GM23338 (cell line): ENCODE measurements at regions not wholly inside any gene's neighbourhood (a gene's known extent, or its start where the extent isn't known, plus 50 kb on each side); places are given as distances from the start of the nearest gene placed in this dataset.

Source experiments
- ATAC-seq: fragments of 200-7000 bp; cut with Tn5 transposase; 3 replicates; pipeline ENCODE4 v1.9.1; 2020
- DNase-seq: peaks from one replicate; pipeline ENCODE4 v3.0.0-alpha.2; 2015; ENCODE audit warnings: low spot score
- H2AFZ ChIP-seq: fragments of 200-600 bp; sonication (generic); 2 replicates; pipeline ENCODE4 v1.8.0; 2016; ENCODE audit warnings: antibody characterized with exemption, mild to moderate bottlenecking, moderate library complexity
- H3F3A ChIP-seq: fragments of 200-600 bp; sonication (generic); replicated peaks from 2 replicates; pipeline ENCODE4 v1.8.0; 2017; ENCODE audit warnings: antibody characterized with exemption, mixed run types, low read depth
- H3K27ac ChIP-seq: fragments of 200-600 bp; sonication (generic); 2 replicates; pipeline ENCODE4 v1.6.1; 2016; ENCODE audit warnings: low read depth
- H3K27me3 ChIP-seq: fragments of 200-600 bp; sonication (generic); 2 replicates; pipeline ENCODE4 v1.8.0; 2016; ENCODE audit warnings: mild to moderate bottlenecking, mixed run types, moderate library complexity; ENCODE audit not compliant: insufficient read depth
- H3K36me3 ChIP-seq: fragments of 200-600 bp; sonication (generic); 2 replicates; pipeline ENCODE4 v1.8.0; 2016; ENCODE audit warnings: mild to moderate bottlenecking; ENCODE audit not compliant: insufficient read depth
- H3K4me1 ChIP-seq: fragments of 200-600 bp; sonication (generic); 2 replicates; pipeline ENCODE4 v1.8.0; 2016; ENCODE audit warnings: mild to moderate bottlenecking, moderate library complexity; ENCODE audit not compliant: insufficient read depth
- H3K4me2 ChIP-seq: fragments of 200-600 bp; sonication (generic); 2 replicates; pipeline ENCODE4 v1.7.1; 2017; ENCODE audit warnings: mixed run types
- H3K4me3 ChIP-seq: fragments of 200-600 bp; sonication (generic); 2 replicates; pipeline ENCODE4 v1.6.1; 2016; ENCODE audit warnings: mixed run types
- H3K79me2 ChIP-seq: fragments of 200-600 bp; sonication (generic); replicated peaks from 2 replicates; pipeline ENCODE4 v1.8.0; 2017; ENCODE audit warnings: mild to moderate bottlenecking; ENCODE audit not compliant: insufficient read depth
- H3K9me2 ChIP-seq: fragments of 200-600 bp; sonication (generic); 2 replicates; pipeline ENCODE4 v1.8.0; 2017; ENCODE audit not compliant: insufficient read depth
- H4K20me1 ChIP-seq: fragments of 200-600 bp; sonication (generic); replicated peaks from 2 replicates; pipeline ENCODE4 v1.8.0; 2017; ENCODE audit warnings: mild to moderate bottlenecking; ENCODE audit not compliant: insufficient read depth
- H3K27ac Mint-ChIP-seq: 2 replicates; pipeline ENCODE4 v1.8.0; 2020; ENCODE audit warnings: inconsistent platforms, mild to moderate bottlenecking, moderate library complexity, mixed read lengths
- H3K27me3 Mint-ChIP-seq: 3 replicates; pipeline ENCODE4 v1.8.0; 2022; ENCODE audit warnings: low read depth, mild to moderate bottlenecking, moderate library complexity, mixed read lengths, inconsistent platforms; ENCODE audit not compliant: insufficient read depth, poor library complexity
- H3K36me3 Mint-ChIP-seq: 3 replicates; pipeline ENCODE4 v1.8.0; 2021; ENCODE audit warnings: low read depth, mild to moderate bottlenecking, inconsistent platforms, moderate library complexity, mixed read lengths
- H3K4me1 Mint-ChIP-seq: 3 replicates; pipeline ENCODE4 v1.8.0; 2020; ENCODE audit warnings: mild to moderate bottlenecking, inconsistent platforms, mixed read lengths
- H3K4me3 Mint-ChIP-seq: 3 replicates; pipeline ENCODE4 v1.8.0; 2021; ENCODE audit warnings: moderate library complexity, mild to moderate bottlenecking, inconsistent platforms, mixed read lengths
- H3K9me3 Mint-ChIP-seq: 3 replicates; pipeline ENCODE4 v1.8.0; 2020; ENCODE audit warnings: moderate library complexity, mild to moderate bottlenecking, inconsistent platforms, mixed read lengths
- EZH2 ChIP-seq: fragments of 200-600 bp; sonication (generic); IDR thresholded peaks from one replicate; pipeline ENCODE4 v1.8.0; 2017; ENCODE audit warnings: antibody characterized with exemption, mild to moderate bottlenecking, low read depth; ENCODE audit not compliant: unreplicated experiment
- EZH2phosphoT487 ChIP-seq: fragments of 200-600 bp; sonication (generic); IDR thresholded peaks from one replicate; pipeline ENCODE4 v1.8.1; 2018; ENCODE audit warnings: antibody characterized with exemption; ENCODE audit not compliant: unreplicated experiment
- JUNB ChIP-seq: IDR thresholded peaks from one replicate; pipeline ENCODE4 v1.6.1; 2016; ENCODE audit warnings: antibody characterized with exemption; ENCODE audit not compliant: unreplicated experiment
- NANOG ChIP-seq: IDR thresholded peaks from 2 replicates; pipeline ENCODE4 v1.6.1; 2016; ENCODE audit warnings: antibody characterized with exemption, borderline replicate concordance
- POLR2AphosphoS5 ChIP-seq: IDR thresholded peaks from 2 replicates; pipeline ENCODE4 v1.6.1; 2016; ENCODE audit warnings: antibody characterized with exemption, low read depth
- STAT1 ChIP-seq: IDR thresholded peaks from one replicate; pipeline ENCODE4 v1.6.1; 2016; ENCODE audit warnings: antibody characterized with exemption; ENCODE audit not compliant: unreplicated experiment
- ZNF114 ChIP-seq: fragments of 250-450 bp; sonication (Bioruptor Pico); IDR thresholded peaks from 2 replicates; pipeline ENCODE4 v1.5.0; 2020; ENCODE audit warnings: mild to moderate bottlenecking, moderate library complexity
- ZNF331 ChIP-seq: fragments of 250-450 bp; sonication (Bioruptor Pico); IDR thresholded peaks from 2 replicates; pipeline ENCODE4 v1.5.0; 2020; ENCODE audit warnings: low read depth, mild to moderate bottlenecking, moderate library complexity
- TF ChIP-seq, protein P1 (sequence below), 2 experiments: fragments of 200-600 bp in 1 of 2; sonication (generic) in 1 of 2; conservative IDR thresholded peaks; 2 replicates each; pipeline versions ENCODE4 v1.5.1 to v1.6.1; 2016 to 2017; ENCODE audit warnings: antibody characterized with exemption in 2 of 2, low read depth in 2 of 2, mild to moderate bottlenecking in 2 of 2, moderate library complexity in 1 of 2
- TF ChIP-seq, protein P2 (sequence below): IDR thresholded peaks from 2 replicates; pipeline ENCODE4 v1.6.1; 2016; ENCODE audit warnings: antibody characterized with exemption
- TF ChIP-seq, protein P3 (sequence below): fragments of 250-450 bp; sonication (Bioruptor Pico); IDR thresholded peaks from 2 replicates; pipeline ENCODE4 v1.5.0; 2020; ENCODE audit warnings: mild to moderate bottlenecking, moderate library complexity

DNA sequence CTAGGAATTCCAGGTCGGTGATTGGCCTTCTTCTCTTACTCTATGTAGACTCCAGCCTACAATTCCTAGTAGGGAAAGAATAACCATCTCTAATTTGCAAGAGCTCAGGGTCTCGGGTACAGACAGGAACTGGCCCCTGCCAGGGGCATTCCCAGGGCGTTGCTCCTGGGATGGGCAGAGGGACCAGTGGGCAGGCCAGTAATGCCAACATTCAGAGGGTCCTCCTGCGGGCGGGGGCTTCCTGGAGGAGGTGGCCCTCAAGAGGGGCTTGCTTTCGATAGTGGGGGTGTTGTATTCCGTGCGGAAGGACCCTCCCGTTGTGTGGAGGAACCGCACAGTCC is 94.3 kb upstream of the PRNP start:
- H3K4me3 Mint-ChIP-seq, result peak overlapping the region; percentile 57; the same call in 2 of the 3 replicates
- Histone ChIP-seq H2AFZ (peak overlapping the region; percentile 99), H4K20me1 (no peaks in the 10 kb centered on the region), H3F3A (no peaks in the 10 kb centered on the region), H3K27ac (no peak overlapping the region), H3K4me2 (peak overlapping the region; percentile 87), H3K27me3 (peaks cover 6% of the 10 kb centered on the region; the same call in 1 of the 2 replicates), H3K4me3 (peak overlapping the region; percentile 65), H3K9me2 (no peaks in the 10 kb centered on the region), H3K4me1 (no peaks in the 10 kb centered on the region), H3K79me2 (no peaks in the 10 kb centered on the region), H3K36me3 (no peaks in the 10 kb centered on the region)
- H3K36me3 Mint-ChIP-seq, result no peaks in the 10 kb centered on the region
- H3K9me3 Mint-ChIP-seq, result no peaks in the 10 kb centered on the region
- no peak overlapping the region for H3K27ac Mint-ChIP-seq
- no peak for ATAC-seq
- H3K4me1 Mint-ChIP-seq, result peaks cover 5% of the 10 kb centered on the region; the same call in 2 of the 3 replicates
- TF ChIP-seq EZH2phosphoT487 (no peak), NANOG (no peak), POLR2AphosphoS5 (no peak), EZH2 (no peak), ZNF331 (CRISPR knock-in tag) (no peak), JUNB (no peak), STAT1 (no peak), ZNF114 (CRISPR knock-in tag) (no peak)
- TF ChIP-seq, protein P1, sequence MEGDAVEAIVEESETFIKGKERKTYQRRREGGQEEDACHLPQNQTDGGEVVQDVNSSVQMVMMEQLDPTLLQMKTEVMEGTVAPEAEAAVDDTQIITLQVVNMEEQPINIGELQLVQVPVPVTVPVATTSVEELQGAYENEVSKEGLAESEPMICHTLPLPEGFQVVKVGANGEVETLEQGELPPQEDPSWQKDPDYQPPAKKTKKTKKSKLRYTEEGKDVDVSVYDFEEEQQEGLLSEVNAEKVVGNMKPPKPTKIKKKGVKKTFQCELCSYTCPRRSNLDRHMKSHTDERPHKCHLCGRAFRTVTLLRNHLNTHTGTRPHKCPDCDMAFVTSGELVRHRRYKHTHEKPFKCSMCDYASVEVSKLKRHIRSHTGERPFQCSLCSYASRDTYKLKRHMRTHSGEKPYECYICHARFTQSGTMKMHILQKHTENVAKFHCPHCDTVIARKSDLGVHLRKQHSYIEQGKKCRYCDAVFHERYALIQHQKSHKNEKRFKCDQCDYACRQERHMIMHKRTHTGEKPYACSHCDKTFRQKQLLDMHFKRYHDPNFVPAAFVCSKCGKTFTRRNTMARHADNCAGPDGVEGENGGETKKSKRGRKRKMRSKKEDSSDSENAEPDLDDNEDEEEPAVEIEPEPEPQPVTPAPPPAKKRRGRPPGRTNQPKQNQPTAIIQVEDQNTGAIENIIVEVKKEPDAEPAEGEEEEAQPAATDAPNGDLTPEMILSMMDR (conservative IDR thresholded peaks at IDR 0.05; ENCODE audit: low read depth in 2 of 2), result no peak
- TF ChIP-seq, protein P2, sequence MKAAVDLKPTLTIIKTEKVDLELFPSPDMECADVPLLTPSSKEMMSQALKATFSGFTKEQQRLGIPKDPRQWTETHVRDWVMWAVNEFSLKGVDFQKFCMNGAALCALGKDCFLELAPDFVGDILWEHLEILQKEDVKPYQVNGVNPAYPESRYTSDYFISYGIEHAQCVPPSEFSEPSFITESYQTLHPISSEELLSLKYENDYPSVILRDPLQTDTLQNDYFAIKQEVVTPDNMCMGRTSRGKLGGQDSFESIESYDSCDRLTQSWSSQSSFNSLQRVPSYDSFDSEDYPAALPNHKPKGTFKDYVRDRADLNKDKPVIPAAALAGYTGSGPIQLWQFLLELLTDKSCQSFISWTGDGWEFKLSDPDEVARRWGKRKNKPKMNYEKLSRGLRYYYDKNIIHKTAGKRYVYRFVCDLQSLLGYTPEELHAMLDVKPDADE, result no peak
- no peak for DNase-seq
- H3K27me3 Mint-ChIP-seq, result peaks cover 3% of the 10 kb centered on the region

DNA sequence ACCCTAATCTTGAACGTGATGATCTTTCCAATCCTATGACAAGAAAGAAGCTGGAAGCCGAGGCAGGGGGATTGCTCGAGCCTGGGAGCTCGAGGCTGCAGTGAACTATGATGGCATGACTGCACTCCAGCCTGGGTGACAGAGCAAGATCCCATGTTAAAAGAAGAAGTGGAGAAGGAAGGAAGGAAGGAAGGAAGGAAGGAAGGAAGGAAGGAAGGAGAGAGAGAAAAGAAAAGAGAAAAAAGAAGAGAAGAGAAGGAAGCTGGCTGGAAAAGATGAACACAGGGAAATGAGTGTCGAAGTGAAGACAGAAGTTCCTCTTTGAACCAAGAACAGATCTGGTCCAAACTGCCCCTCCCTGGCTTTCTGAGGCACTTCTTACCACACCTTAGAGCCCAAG is 100.5 kb upstream of the PRNP start:
- Mint-ChIP-seq H3K4me3 (no peak overlapping the region), H3K4me1 (peaks cover 11% of the 10 kb centered on the region), H3K27me3 (peaks cover 6% of the 10 kb centered on the region), H3K27ac (no peak overlapping the region), H3K9me3 (no peaks in the 10 kb centered on the region), H3K36me3 (no peaks in the 10 kb centered on the region)
- H4K20me1 ChIP-seq, result no peaks in the 10 kb centered on the region
- DNase-seq (no peak), ATAC-seq (no peak)
- no peak overlapping the region for H2AFZ ChIP-seq
- no peak overlapping the region for H3K4me2 ChIP-seq
- no peaks in the 10 kb centered on the region for H3F3A ChIP-seq
- H3K4me3 ChIP-seq, result no peak overlapping the region
- H3K27me3 ChIP-seq, result peaks cover 17% of the 10 kb centered on the region
- no peaks in the 10 kb centered on the region for H3K79me2 ChIP-seq
- no peaks in the 10 kb centered on the region for H3K36me3 ChIP-seq
- peaks cover 8% of the 10 kb centered on the region; the same call in 1 of the 2 replicates for H3K9me2 ChIP-seq
- no peak overlapping the region for H3K27ac ChIP-seq
- peaks cover 9% of the 10 kb centered on the region for H3K4me1 ChIP-seq
- TF ChIP-seq NANOG, result no peak
- TF ChIP-seq, protein P3, sequence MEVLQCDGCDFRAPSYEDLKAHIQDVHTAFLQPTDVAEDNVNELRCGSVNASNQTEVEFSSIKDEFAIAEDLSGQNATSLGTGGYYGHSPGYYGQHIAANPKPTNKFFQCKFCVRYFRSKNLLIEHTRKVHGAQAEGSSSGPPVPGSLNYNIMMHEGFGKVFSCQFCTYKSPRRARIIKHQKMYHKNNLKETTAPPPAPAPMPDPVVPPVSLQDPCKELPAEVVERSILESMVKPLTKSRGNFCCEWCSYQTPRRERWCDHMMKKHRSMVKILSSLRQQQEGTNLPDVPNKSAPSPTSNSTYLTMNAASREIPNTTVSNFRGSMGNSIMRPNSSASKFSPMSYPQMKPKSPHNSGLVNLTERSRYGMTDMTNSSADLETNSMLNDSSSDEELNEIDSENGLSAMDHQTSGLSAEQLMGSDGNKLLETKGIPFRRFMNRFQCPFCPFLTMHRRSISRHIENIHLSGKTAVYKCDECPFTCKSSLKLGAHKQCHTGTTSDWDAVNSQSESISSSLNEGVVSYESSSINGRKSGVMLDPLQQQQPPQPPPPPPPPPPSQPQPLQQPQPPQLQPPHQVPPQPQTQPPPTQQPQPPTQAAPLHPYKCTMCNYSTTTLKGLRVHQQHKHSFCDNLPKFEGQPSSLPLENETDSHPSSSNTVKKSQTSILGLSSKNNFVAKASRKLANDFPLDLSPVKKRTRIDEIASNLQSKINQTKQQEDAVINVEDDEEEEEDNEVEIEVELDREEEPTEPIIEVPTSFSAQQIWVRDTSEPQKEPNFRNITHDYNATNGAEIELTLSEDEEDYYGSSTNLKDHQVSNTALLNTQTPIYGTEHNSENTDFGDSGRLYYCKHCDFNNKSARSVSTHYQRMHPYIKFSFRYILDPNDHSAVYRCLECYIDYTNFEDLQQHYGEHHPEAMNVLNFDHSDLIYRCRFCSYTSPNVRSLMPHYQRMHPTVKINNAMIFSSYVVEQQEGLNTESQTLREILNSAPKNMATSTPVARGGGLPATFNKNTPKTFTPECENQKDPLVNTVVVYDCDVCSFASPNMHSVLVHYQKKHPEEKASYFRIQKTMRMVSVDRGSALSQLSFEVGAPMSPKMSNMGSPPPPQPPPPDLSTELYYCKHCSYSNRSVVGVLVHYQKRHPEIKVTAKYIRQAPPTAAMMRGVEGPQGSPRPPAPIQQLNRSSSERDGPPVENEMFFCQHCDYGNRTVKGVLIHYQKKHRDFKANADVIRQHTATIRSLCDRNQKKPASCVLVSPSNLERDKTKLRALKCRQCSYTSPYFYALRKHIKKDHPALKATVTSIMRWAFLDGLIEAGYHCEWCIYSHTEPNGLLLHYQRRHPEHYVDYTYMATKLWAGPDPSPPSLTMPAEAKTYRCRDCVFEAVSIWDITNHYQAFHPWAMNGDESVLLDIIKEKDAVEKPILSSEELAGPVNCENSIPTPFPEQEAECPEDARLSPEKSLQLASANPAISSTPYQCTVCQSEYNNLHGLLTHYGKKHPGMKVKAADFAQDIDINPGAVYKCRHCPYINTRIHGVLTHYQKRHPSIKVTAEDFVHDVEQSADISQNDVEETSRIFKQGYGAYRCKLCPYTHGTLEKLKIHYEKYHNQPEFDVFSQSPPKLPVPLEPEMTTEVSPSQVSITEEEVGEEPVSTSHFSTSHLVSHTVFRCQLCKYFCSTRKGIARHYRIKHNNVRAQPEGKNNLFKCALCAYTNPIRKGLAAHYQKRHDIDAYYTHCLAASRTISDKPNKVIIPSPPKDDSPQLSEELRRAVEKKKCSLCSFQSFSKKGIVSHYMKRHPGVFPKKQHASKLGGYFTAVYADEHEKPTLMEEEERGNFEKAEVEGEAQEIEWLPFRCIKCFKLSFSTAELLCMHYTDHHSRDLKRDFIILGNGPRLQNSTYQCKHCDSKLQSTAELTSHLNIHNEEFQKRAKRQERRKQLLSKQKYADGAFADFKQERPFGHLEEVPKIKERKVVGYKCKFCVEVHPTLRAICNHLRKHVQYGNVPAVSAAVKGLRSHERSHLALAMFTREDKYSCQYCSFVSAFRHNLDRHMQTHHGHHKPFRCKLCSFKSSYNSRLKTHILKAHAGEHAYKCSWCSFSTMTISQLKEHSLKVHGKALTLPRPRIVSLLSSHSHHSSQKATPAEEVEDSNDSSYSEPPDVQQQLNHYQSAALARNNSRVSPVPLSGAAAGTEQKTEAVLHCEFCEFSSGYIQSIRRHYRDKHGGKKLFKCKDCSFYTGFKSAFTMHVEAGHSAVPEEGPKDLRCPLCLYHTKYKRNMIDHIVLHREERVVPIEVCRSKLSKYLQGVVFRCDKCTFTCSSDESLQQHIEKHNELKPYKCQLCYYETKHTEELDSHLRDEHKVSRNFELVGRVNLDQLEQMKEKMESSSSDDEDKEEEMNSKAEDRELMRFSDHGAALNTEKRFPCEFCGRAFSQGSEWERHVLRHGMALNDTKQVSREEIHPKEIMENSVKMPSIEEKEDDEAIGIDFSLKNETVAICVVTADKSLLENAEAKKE, result no peak
- TF ChIP-seq STAT1, result no peak
- TF ChIP-seq, protein P1 (conservative IDR thresholded peaks at IDR 0.05; ENCODE audit: low read depth in 2 of 2), result no peak
- TF ChIP-seq EZH2, result no peak
- no peak for TF ChIP-seq EZH2phosphoT487
